Endothelial cell of umbilical vein (primary cell): ENCODE measurements at regions not wholly inside any gene's neighbourhood (a gene's known extent, or its start where the extent isn't known, plus 50 kb on each side); places are given as distances from the start of the nearest gene placed in this dataset.

Experiments
- BruUV-seq: library from RNA; stranded (reverse); fragments of 400-500 nt; replicated peaks from 2 replicates; lab custom pipeline; 2021; lab: Mats Ljungman, UMichigan
- CTCF ChIA-PET: fragments of 300-600, 350-600 bp; sonication (Branson Sonifier 250); formaldehyde crosslinking; loops from one replicate; lab custom pipeline; 2021; ENCODE audit warnings: antibody characterized with exemption, inconsistent platforms; lab: Charles Lee
- POLR2A ChIA-PET: fragments of 300-600, 350-600 bp; sonication (Branson Sonifier 250); formaldehyde crosslinking; loops from one replicate; lab custom pipeline; 2021; ENCODE audit warnings: antibody characterized with exemption, inconsistent platforms; lab: Charles Lee
- DNase-seq: peaks from one replicate; pipeline ENCODE4 v3.0.0-alpha.2; 2011; ENCODE audit warnings: low read depth, low spot score
- FAIRE-seq: peaks from 2 replicates; lab custom pipeline; 2011; peaks lifted over from hg19 to GRCh38; lab: Jason Lieb, UNC
- H2AFZ ChIP-seq: 2 replicates; pipeline ENCODE4 v1.6.0; 2012; ENCODE audit warnings: low read depth, low read length, control low read depth, inconsistent platforms
- H3K27ac ChIP-seq: 2 replicates; pipeline ENCODE4 v1.5.1; 2011; ENCODE audit warnings: low read depth, mild to moderate bottlenecking, control low read depth, low read length, moderate library complexity; ENCODE audit not compliant: insufficient read depth
- H3K27me3 ChIP-seq, 2 experiments: 2 replicates each; pipeline versions ENCODE4 v1.6.0 to v1.6.1; 2011; ENCODE audit warnings: low read length in 2 of 2, mixed read lengths in 1 of 2; ENCODE audit not compliant: control insufficient read depth in 2 of 2, insufficient read depth in 2 of 2
- H3K36me3 ChIP-seq, 2 experiments: 2 replicates in 1 of 2; 3 replicates in 1 of 2; pipeline ENCODE4 v1.5.1; 2011; ENCODE audit warnings: low read length in 2 of 2, mild to moderate bottlenecking in 1 of 2, moderate library complexity in 1 of 2; ENCODE audit not compliant: control insufficient read depth in 2 of 2, insufficient read depth in 2 of 2; ENCODE audit errors: extremely low read depth in 1 of 2
- H3K4me1 ChIP-seq: 3 replicates; pipeline ENCODE4 v1.5.1; 2011; ENCODE audit warnings: mild to moderate bottlenecking, low read length; ENCODE audit not compliant: control insufficient read depth, insufficient read depth; ENCODE audit errors: extremely low read depth
- H3K4me2 ChIP-seq: 2 replicates; pipeline ENCODE4 v1.6.1; 2011; ENCODE audit warnings: low read length, control low read depth, mixed read lengths; ENCODE audit not compliant: insufficient read depth
- H3K4me3 ChIP-seq, 3 experiments: fragments of 200-600 bp in 1 of 3; sonication (generic), shearing (Covaris generic) in 1 of 3; replicated peaks in 1 of 3; 2 replicates each; pipeline ENCODE4 v1.5.1; 2011 to 2016; ENCODE audit warnings: control low read depth in 3 of 3, low read length in 3 of 3, mild to moderate bottlenecking in 2 of 3, inconsistent platforms in 1 of 3, low read depth in 1 of 3, moderate library complexity in 1 of 3; ENCODE audit not compliant: insufficient read depth in 1 of 3
- H3K79me2 ChIP-seq: 2 replicates; pipeline ENCODE4 v1.6.0; 2012; ENCODE audit warnings: low read length, inconsistent platforms; ENCODE audit not compliant: control insufficient read depth, insufficient read depth
- H3K9ac ChIP-seq: replicated peaks from 2 replicates; pipeline ENCODE3; 2011; ENCODE audit warnings: low read length, control low read depth; ENCODE audit not compliant: insufficient read depth; ENCODE audit errors: extremely low read depth
- H3K9me1 ChIP-seq: replicated peaks from 3 replicates; pipeline ENCODE4 v1.6.0; 2011; ENCODE audit warnings: mild to moderate bottlenecking, low read length; ENCODE audit not compliant: control insufficient read depth, insufficient read depth; ENCODE audit errors: extremely low read depth
- H3K9me3 ChIP-seq: replicated peaks from 2 replicates; pipeline ENCODE4 v1.5.1; 2012; ENCODE audit warnings: low read length, inconsistent platforms; ENCODE audit not compliant: control insufficient read depth, insufficient read depth
- H4K20me1 ChIP-seq: replicated peaks from 2 replicates; pipeline ENCODE3; 2011; ENCODE audit warnings: mild to moderate bottlenecking, low read length; ENCODE audit not compliant: control insufficient read depth, insufficient read depth; ENCODE audit errors: extremely low read depth
- CTCF ChIP-seq, 2 donors: IDR thresholded peaks; 1 replicate in 1 of 2; 2 replicates in 1 of 2; pipeline ENCODE4 v1.5.1; 2011; ENCODE audit warnings: low read length in 2 of 2, mild to moderate bottlenecking in 2 of 2, moderate library complexity in 2 of 2, control low read depth in 1 of 2, inconsistent platforms in 1 of 2, low read depth in 1 of 2; ENCODE audit not compliant: insufficient read depth in 1 of 2; ENCODE audit errors: extremely low read depth in 1 of 2
- EZH2 ChIP-seq: IDR thresholded peaks from 2 replicates; pipeline ENCODE4 v1.6.1; 2012; ENCODE audit warnings: borderline replicate concordance, low read depth, mild to moderate bottlenecking, moderate library complexity, low read length, inconsistent platforms; ENCODE audit not compliant: severe bottlenecking
- FOS ChIP-seq: IDR thresholded peaks from 2 replicates; pipeline ENCODE4 v1.6.1; 2011; ENCODE audit warnings: mild to moderate bottlenecking, low read length, moderate library complexity, borderline replicate concordance; ENCODE audit not compliant: insufficient read depth
- GATA2 ChIP-seq: IDR thresholded peaks from 2 replicates; pipeline ENCODE4 v1.7.0; 2011; ENCODE audit warnings: low read depth, mild to moderate bottlenecking, moderate library complexity, mixed read lengths, low read length; ENCODE audit not compliant: insufficient read length, insufficient read depth
- JUN ChIP-seq: IDR thresholded peaks from 2 replicates; pipeline ENCODE4 v1.6.1; 2011; ENCODE audit warnings: borderline replicate concordance, low read depth; ENCODE audit not compliant: insufficient read length, insufficient read depth
- MAX ChIP-seq: IDR thresholded peaks from 2 replicates; pipeline ENCODE4 v1.6.1; 2011; ENCODE audit not compliant: insufficient read depth, insufficient read length
- MYC ChIP-seq: IDR thresholded peaks from one replicate; pipeline ENCODE4 v1.6.1; 2011; ENCODE audit warnings: mild to moderate bottlenecking, low read depth, low read length
- POLR2A ChIP-seq: IDR thresholded peaks from 2 replicates; pipeline ENCODE4 v1.6.1; 2012; ENCODE audit warnings: low read depth, mild to moderate bottlenecking, control low read depth, low read length
- POLR2AphosphoS5 ChIP-seq: IDR thresholded peaks from 2 replicates; pipeline ENCODE4 v1.6.1; 2012; ENCODE audit warnings: low read depth, mild to moderate bottlenecking, control low read depth, low read length, moderate library complexity; ENCODE audit not compliant: insufficient read depth
- dilution Hi-C: fragments of 300-500 bp; cut with MboI; formaldehyde crosslinking; loops from one replicate; pipeline ENCODE4 v1.15.0; 2019; ENCODE audit warnings: low sequenced_read_pairs; ENCODE audit not compliant: extremely low pct_ligation_motif_present
- intact Hi-C: fragments of 100-400 bp; cut with micrococcal nuclease; formaldehyde crosslinking; loops from one replicate; pipeline ENCODE4 v1.10.0; 2022

GRCh38 chr20:55251170-55251569, 754.1 kb downstream of the CBLN4 start:
- H3K79me2 ChIP-seq, result no peaks in the 10 kb centered on the region
- H3K4me1 ChIP-seq, result no peaks in the 10 kb centered on the region
- no peaks in the 10 kb centered on the region for H3K36me3 ChIP-seq
- dilution Hi-C loops, result no loop called here
- H3K9me1 ChIP-seq, result no peaks in the 10 kb centered on the region
- no peak for DNase-seq
- H3K4me3 ChIP-seq, result no peak overlapping the region
- intact Hi-C loops, result no loop called here
- no peak overlapping the region for H3K9ac ChIP-seq
- TF ChIP-seq FOS (no peak), POLR2A (no peak), JUN (no peak), EZH2 (no peak), POLR2AphosphoS5 (no peak), MYC (no peak), GATA2 (no peak), MAX (no peak), CTCF (IDR thresholded peaks at IDR 0.05; ENCODE audit: extremely low read depth in 1 of 2, insufficient read depth in 1 of 2, low read depth in 1 of 2, low read length in 2 of 2) (no peak)
- peaks cover 3% of the 10 kb centered on the region for H3K9me3 ChIP-seq
- no peak for FAIRE-seq
- ChIA-PET POLR2A (no interaction called here), CTCF (no interaction called here)
- no peak overlapping the region for H3K4me2 ChIP-seq
- BruUV-seq, result no TSS peak
- H3K27me3 ChIP-seq, result no peaks in the 10 kb centered on the region
- H4K20me1 ChIP-seq, result no peaks in the 10 kb centered on the region
- H2AFZ ChIP-seq, result no peak overlapping the region
- H3K27ac ChIP-seq, result no peak overlapping the region
